H9 (cell line): ENCODE measurements at regions not wholly inside any gene's neighbourhood (a gene's known extent, or its start where the extent isn't known, plus 50 kb on each side); places are given as distances from the start of the nearest gene placed in this dataset.

Experiments
- DNase-seq: peaks from one replicate; pipeline ENCODE4 v3.0.0-alpha.2; 2017
- H2AFZ ChIP-seq: one replicate; pipeline ENCODE4 v1.6.1; 2013; ENCODE audit warnings: mild to moderate bottlenecking, low read length, control low read depth, moderate library complexity
- H2AK5ac ChIP-seq: 2 replicates; pipeline ENCODE4 v1.6.1; 2013; ENCODE audit warnings: low read length, control low read depth, mixed read lengths; ENCODE audit not compliant: insufficient read length
- H2BK120ac ChIP-seq: one replicate; pipeline ENCODE4 v1.6.1; 2013; ENCODE audit warnings: low read depth, mild to moderate bottlenecking, low read length, control low read depth, inconsistent platforms; ENCODE audit not compliant: poor library complexity, severe bottlenecking
- H2BK12ac ChIP-seq: 2 replicates; pipeline ENCODE4 v1.6.1; 2013; ENCODE audit warnings: low read length, control low read depth, mixed read lengths, low read depth; ENCODE audit not compliant: insufficient read length
- H2BK15ac ChIP-seq: 2 replicates; pipeline ENCODE4 v1.6.1; 2013; ENCODE audit warnings: low read depth, low read length, control low read depth
- H2BK20ac ChIP-seq: one replicate; pipeline ENCODE4 v1.6.1; 2013; ENCODE audit warnings: low read depth, mild to moderate bottlenecking, low read length, control low read depth, inconsistent platforms; ENCODE audit not compliant: poor library complexity, severe bottlenecking
- H2BK5ac ChIP-seq: 2 replicates; pipeline ENCODE4 v1.6.1; 2013; ENCODE audit warnings: low read length, control low read depth, mixed read lengths; ENCODE audit not compliant: insufficient read length
- H3K14ac ChIP-seq: 2 replicates; pipeline ENCODE4 v1.6.1; 2013; ENCODE audit warnings: low read length, control low read depth; ENCODE audit not compliant: insufficient read depth
- H3K18ac ChIP-seq: 2 replicates; pipeline ENCODE4 v1.6.1; 2013; ENCODE audit warnings: low read depth, mild to moderate bottlenecking, mixed read lengths, low read length, control low read depth; ENCODE audit not compliant: insufficient read length
- H3K23ac ChIP-seq: 2 replicates; pipeline ENCODE4 v1.6.1; 2013; ENCODE audit warnings: low read length, control low read depth, mixed read lengths, low read depth; ENCODE audit not compliant: insufficient read length
- H3K23me2 ChIP-seq: 2 replicates; pipeline ENCODE4 v1.6.1; 2013; ENCODE audit warnings: low read depth, mild to moderate bottlenecking, mixed read lengths, low read length, control low read depth; ENCODE audit not compliant: insufficient read length, poor library complexity, severe bottlenecking
- H3K27ac ChIP-seq: 2 replicates; pipeline ENCODE4 v1.5.1; 2013; ENCODE audit warnings: low read length, control low read depth, mixed read lengths, low read depth; ENCODE audit not compliant: insufficient read length
- H3K27me3 ChIP-seq: 2 replicates; pipeline ENCODE4 v1.6.1; 2013; ENCODE audit warnings: low read length, control low read depth, inconsistent platforms; ENCODE audit not compliant: insufficient read depth
- H3K4ac ChIP-seq: 2 replicates; pipeline ENCODE4 v1.6.1; 2013; ENCODE audit warnings: low read depth, mild to moderate bottlenecking, control low read depth, inconsistent platforms, low read length, moderate library complexity
- H3K4me1 ChIP-seq: 2 replicates; pipeline ENCODE4 v1.6.1; 2013; ENCODE audit warnings: low read length, control low read depth, inconsistent platforms; ENCODE audit not compliant: insufficient read depth
- H3K4me2 ChIP-seq: 2 replicates; pipeline ENCODE4 v1.6.1; 2013; ENCODE audit warnings: low read length, control low read depth, mixed read lengths; ENCODE audit not compliant: insufficient read length, insufficient read depth
- H3K56ac ChIP-seq: 2 replicates; pipeline ENCODE4 v1.6.1; 2013; ENCODE audit warnings: low read depth, mild to moderate bottlenecking, mixed read lengths, low read length, control low read depth; ENCODE audit not compliant: insufficient read length
- H3K79me1 ChIP-seq: 2 replicates; pipeline ENCODE4 v1.6.1; 2013; ENCODE audit warnings: low read depth, mild to moderate bottlenecking, moderate library complexity, low read length, control low read depth, inconsistent platforms; ENCODE audit not compliant: insufficient read depth, poor library complexity, severe bottlenecking
- H3K79me2 ChIP-seq: 2 replicates; pipeline ENCODE4 v1.6.1; 2013; ENCODE audit warnings: low read length, control low read depth, inconsistent platforms; ENCODE audit not compliant: insufficient read depth
- H3K9ac ChIP-seq: 2 replicates; pipeline ENCODE4 v1.6.1; 2013; ENCODE audit warnings: low read length, control low read depth, mixed read lengths; ENCODE audit not compliant: insufficient read length; ENCODE audit errors: extremely low read depth
- H3K9me3 ChIP-seq: one replicate; pipeline ENCODE4 v1.6.1; 2013; ENCODE audit warnings: low read depth, low read length, inconsistent platforms; ENCODE audit not compliant: control insufficient read depth
- H3T11ph ChIP-seq: one replicate; pipeline ENCODE4 v1.6.1; 2013; ENCODE audit warnings: mild to moderate bottlenecking, low read length, control low read depth, inconsistent platforms
- H4K20me1 ChIP-seq: one replicate; pipeline ENCODE4 v1.6.1; 2013; ENCODE audit not compliant: control insufficient read depth, insufficient read length, insufficient read depth
- H4K5ac ChIP-seq: 2 replicates; pipeline ENCODE4 v1.6.1; 2013; ENCODE audit warnings: low read depth, mild to moderate bottlenecking, mixed read lengths, low read length, control low read depth; ENCODE audit not compliant: insufficient read length
- H4K8ac ChIP-seq: replicated peaks from 2 replicates; pipeline ENCODE4 v1.6.1; 2013; ENCODE audit warnings: low read length, control low read depth, mixed read lengths, low read depth; ENCODE audit not compliant: insufficient read length
- H4K91ac ChIP-seq: 2 replicates; pipeline ENCODE4 v1.6.1; 2013; ENCODE audit warnings: low read depth, mild to moderate bottlenecking, moderate library complexity, mixed read lengths, low read length, control low read depth; ENCODE audit not compliant: insufficient read length
- H3K27ac Mint-ChIP-seq, 3 experiments: 2 replicates in 2 of 3; 3 replicates in 1 of 3; pipeline ENCODE4 v1.8.0; 2020 to 2021; ENCODE audit warnings: mixed read lengths in 3 of 3, mild to moderate bottlenecking in 1 of 3, moderate library complexity in 1 of 3
- H3K27me3 Mint-ChIP-seq: 2 replicates; pipeline ENCODE4 v1.8.0; 2021; ENCODE audit warnings: low read depth, mild to moderate bottlenecking, moderate library complexity, mixed read lengths
- H3K36me3 Mint-ChIP-seq, 3 experiments: 2 replicates in 2 of 3; 3 replicates in 1 of 3; pipeline ENCODE4 v1.8.0; 2020 to 2021; ENCODE audit warnings: low read depth in 3 of 3, mixed read lengths in 3 of 3; ENCODE audit not compliant: insufficient read depth in 1 of 3
- H3K4me1 Mint-ChIP-seq, 2 experiments: 2 replicates each; pipeline ENCODE4 v1.8.0; 2020; ENCODE audit warnings: mixed read lengths in 2 of 2
- H3K4me3 Mint-ChIP-seq, 2 experiments: 2 replicates in 1 of 2; 3 replicates in 1 of 2; pipeline ENCODE4 v1.8.0; 2020 to 2021; ENCODE audit warnings: mild to moderate bottlenecking in 2 of 2, mixed read lengths in 2 of 2, moderate library complexity in 1 of 2
- H3K9me3 Mint-ChIP-seq, 2 experiments: 2 replicates in 1 of 2; 3 replicates in 1 of 2; pipeline ENCODE4 v1.8.0; 2020; ENCODE audit warnings: mild to moderate bottlenecking in 2 of 2, mixed read lengths in 2 of 2, moderate library complexity in 1 of 2
- CTCF ChIP-seq: fragments of 200-600 bp; sonication (generic); conservative IDR thresholded peaks from 3 replicates; pipeline ENCODE4 v1.8.0; 2021; ENCODE audit warnings: antibody characterized with exemption, mild to moderate bottlenecking
- WGBS: extraction: QIAGEN DNeasy Blood & Tissue Kit; methylation state at CpG from one replicate; pipeline ENCODE4 v1.1.7; 2013; ENCODE audit warnings: missing lambda C conversion rate, low lambda C conversion rate, mixed read lengths; ENCODE audit not compliant: insufficient read length; ENCODE audit errors: extremely low coverage; 5-methylcytosine and 5-hydroxymethylcytosine counted together

GRCh38 chr11:32198053-32198452 lies 107.2 kb downstream of the RCN1 start:
- Histone ChIP-seq H2BK15ac (no peak overlapping the region), H3K79me2 (no peaks in the 10 kb centered on the region), H3K56ac (no peak overlapping the region), H3K9me3 (no peaks in the 10 kb centered on the region), H2BK20ac (no peak overlapping the region), H4K5ac (no peak overlapping the region), H3K9ac (no peak overlapping the region), H3K23me2 (no peaks in the 10 kb centered on the region), H3K79me1 (no peaks in the 10 kb centered on the region), H4K8ac (no peak overlapping the region), H3K23ac (no peak overlapping the region), H3K27me3 (no peaks in the 10 kb centered on the region), H3K4me1 (no peaks in the 10 kb centered on the region), H3K14ac (no peak overlapping the region), H2AFZ (no peak overlapping the region), H4K20me1 (no peaks in the 10 kb centered on the region), H3K4me2 (no peak overlapping the region), H3T11ph (no peak overlapping the region), H3K4ac (no peak overlapping the region), H3K27ac (no peak overlapping the region), H3K18ac (no peak overlapping the region), H2BK5ac (no peak overlapping the region), H2AK5ac (no peak overlapping the region), H4K91ac (no peak overlapping the region), H2BK12ac (no peak overlapping the region), H2BK120ac (no peak overlapping the region)
- Mint-ChIP-seq H3K4me1 (peaks cover 15 to 17% of the 10 kb centered on the region in 2 experiments), H3K4me3 (no peak overlapping the region), H3K36me3 (no peaks in the 10 kb centered on the region), H3K27me3 (peaks cover 3% of the 10 kb centered on the region; the same call in 1 of the 2 replicates), H3K9me3 (no peaks in the 10 kb centered on the region), H3K27ac (no peak overlapping the region)
- no peak for TF ChIP-seq CTCF
- no peak for DNase-seq
- no CpG with 5 or more reads among the region's 2 CpGs for WGBS
